NCI-H1417 treated with DMSO at 0.1 percent for 48 hours (cell line): ENCODE measurements at regions not wholly inside any gene's neighbourhood (a gene's known extent, or its start where the extent isn't known, plus 50 kb on each side); places are given as distances from the start of the nearest gene placed in this dataset.

Experiments used
- DNase-seq: peaks from one replicate; lab custom pipeline; 2025; lab: John Stamatoyannopoulos, UW

DNA sequence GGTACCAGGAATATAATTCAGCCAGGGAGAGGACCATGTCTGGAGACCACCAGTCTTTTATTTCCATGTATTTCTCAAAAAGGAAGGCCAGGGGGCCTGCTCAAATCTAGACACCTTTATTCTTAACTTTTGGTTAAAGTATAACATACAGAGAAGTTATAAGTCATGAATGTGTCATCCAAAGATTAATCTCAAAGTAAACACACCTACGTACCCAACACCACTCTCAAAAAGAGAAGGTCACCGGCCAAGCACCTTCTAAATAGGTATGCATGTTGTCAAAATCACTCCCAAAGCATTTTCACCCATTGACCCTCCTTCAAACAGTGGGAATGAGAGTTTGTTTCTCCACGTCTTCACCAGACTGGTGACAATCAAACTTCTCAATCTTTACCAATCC, 60.0 kb upstream of the FZD10 start:
- no peak for DNase-seq

DNA sequence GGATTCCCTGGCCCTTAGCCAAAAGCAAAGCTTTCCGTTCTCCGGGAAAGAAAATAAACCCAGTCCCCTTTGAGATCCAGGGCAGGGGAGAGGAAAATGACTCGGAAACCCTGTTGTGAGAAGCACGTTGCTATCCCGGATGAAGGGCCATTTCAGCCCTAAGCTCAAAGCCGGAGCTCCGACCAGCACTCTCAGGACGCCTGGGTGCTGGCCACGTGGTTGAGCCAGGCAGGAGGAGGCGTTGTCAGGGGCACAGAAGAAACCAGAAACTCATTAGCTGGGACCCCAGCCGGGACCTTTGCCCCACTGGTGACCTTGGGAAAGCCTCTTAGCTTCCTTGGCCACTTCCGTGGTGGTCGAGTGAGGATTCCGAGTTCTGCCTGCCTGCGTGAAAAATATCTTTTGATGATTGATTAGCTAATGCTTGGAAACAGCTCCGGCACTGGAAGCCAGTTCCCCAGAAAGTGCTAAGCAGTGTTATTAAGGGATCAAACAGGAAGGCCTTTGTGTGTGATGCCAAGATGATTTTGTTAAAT, 57.6 kb upstream of the FZD10 start:
- peak; percentile 35 for DNase-seq

DNA sequence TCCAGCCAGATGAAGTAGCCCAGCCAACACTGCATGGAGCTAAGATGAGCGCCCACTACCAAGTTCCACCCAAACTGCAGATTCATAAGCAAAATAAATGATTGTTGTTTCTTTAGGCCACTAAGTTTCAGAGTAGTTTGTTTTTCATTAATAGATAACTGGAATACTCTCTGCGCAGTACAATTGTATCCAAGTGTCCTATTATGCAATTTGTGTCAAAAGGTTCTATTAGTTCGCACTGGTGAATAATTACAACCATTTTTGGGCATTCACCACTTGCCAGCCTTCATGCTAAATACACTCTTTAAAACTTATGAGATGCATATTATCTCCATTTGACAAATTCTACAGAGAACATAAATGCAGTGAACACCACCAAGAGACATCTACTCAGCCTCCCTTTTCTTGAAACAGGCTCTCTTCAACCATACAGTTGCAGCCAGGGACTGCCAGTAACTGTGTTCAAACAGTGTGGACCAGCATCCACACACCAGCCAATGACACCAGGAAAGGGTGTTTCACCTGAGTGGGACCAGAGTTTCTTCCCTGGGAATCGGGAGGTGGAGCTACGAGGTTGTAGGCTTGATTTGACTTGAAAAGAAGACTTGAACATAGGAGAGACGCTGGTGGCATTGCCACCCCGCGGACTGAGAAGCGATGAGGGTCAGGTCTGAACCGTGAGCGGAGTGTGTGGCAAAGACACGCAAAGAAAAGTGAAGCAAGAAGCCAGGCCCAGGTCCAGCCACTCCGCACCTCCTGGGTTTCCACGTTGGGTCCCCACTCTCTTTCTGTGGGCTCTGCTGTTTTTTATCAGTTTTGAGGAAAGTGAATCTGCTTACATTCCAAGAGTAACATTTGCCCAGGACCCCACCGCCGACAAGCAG, 53.0 kb upstream of the FZD10 start:
- no peak for DNase-seq

DNA sequence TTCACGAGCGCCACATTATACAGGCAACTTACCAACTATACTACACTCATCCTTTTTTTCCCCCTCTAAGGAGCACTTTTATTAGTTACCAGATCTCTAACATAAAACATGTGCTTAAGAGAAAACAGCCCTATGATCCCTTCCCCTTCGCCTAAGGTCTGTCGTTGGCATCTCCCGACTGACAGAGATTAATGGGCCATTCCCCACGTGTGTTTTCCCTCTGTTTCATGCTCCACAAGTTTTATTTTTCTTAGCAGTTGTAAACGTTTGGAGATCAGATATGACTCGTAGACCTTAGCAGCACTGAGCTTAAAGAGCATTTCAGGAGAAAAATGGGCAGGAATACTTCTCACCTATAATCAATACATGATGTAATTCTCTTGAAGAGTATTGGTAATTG, 51.4 kb upstream of the FZD10 start:
- DNase-seq, result no peak

DNA sequence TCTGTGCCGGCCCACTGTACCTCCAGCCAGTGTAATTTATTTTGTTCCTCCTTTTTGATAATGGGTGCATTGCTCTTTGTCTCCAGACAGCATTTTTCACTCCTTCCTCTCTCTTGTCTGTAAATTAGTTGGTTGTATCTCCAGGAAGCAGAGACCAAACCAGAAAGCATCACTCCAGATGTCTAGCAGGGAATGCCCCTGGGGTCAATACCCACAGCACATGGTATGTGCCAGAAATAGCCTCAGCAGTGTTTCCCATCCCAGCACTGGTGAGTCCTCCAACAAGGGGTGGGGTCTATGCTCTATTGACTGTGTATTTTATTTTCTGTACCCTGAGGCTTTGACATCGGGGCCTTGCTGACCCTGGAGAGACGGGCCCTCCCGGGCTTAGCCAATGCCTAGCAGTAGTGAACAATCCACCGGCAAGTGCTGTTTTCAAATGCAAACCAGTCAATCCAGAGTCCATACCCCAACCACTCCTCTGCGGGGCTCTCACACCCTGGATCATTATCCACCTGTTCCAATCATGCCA, 50.2 kb upstream of the FZD10 start:
- no peak for DNase-seq
